ENCODE measurements at regions not wholly inside any gene's neighbourhood (a gene's known extent, or its start where the extent isn't known, plus 50 kb on each side); places are given as distances from the start of the nearest gene placed in this dataset.

DNA sequence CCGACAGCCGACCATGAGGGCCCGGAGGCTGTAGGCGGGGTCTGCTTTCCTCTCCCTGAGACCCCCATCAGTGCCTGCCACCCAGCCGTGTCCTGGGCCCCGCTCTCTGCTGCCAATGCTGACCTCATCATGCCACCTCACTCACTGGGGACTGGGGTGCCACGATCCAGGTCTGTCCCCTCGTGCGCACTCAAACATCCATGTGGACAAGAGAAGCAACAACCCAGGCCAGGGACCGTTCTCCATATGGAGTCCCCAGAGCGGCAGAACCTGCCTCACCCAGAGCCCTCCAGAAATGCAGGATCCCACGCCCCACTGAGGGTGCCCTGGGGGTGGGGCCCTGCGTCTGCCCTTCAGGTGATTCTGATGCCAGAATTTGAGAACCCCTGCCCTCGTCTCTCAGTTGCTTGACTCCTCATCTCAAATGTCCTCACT, 210.0 kb upstream of the PPP2R2D start:
- DNase-seq (ENCODE audit: low read depth) = no peak

DNA sequence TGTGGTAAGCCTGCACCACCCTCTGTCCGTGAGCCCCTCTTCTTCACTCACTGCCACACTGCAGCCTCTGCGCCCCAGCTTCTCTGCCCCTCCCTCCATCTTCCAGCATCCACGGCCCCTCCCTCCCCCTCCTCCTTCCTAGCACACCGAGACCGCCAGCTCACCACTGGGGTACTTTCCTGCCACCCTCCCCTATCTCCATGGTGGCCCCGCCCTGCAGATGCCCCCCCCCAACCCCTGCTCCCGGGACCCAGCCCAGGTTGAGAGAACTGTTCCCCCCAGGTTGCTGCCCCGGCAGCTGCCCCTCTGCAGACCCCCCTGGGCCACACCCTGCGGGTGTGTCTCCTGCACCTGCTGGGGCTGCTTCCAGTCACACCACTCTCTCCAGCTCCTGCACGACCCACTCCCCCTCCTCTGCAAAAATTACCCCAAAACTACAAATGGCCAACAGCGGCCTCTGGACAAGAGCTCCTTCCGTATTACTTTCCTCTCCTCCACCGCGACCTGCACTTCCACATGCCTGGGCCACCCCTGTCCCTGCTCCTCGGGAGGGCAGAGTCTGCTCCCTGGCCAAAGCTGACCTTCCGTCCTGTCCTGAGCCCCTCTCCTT, 209.2 kb upstream of the PPP2R2D start:
- DNase-seq (ENCODE audit: low read depth) = no peak

DNA sequence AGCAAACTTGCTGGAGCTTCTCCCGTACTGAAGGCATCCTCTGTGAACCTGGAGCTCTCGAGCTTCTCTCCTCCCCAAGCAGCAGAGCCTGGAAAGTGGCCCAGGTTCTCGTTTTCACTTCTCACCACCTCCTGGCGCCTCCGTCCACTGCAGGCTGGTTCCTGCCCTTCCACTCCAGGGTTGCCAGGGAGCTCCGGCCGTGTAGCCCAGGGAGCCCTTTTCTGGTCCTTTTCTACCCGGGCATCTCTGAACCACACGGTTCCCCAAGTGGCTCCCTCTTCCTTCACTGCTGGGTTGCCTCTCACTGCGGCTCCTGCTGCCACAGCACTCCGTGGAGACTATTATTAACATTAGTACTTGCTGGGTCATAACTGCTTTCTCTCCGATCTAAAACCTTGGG, 208.6 kb upstream of the PPP2R2D start:
- no peak for DNase-seq (ENCODE audit: low read depth)

GRCh38 chr10:131692686-131693334, 208.0 kb upstream of the PPP2R2D start:
- DNase-seq (ENCODE audit: low read depth) = no peak

DNA sequence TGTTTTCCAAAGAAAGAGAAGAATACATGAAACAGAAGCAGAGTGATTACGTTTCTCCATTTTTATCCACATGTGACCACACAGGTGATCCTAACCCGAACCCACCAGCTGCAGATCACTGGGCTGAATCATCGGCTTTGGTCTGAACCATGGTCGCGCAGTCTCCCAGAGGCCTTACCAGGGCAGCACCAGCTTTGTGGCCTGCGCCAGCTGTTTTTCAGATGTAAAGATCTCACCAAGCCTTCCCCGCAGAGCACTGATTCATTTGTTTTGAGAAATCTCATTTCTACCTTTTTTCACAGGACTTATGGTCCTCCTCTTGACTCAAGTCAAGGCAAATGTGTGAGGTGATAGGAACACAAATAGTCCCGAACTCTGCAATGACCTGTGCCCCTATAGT, 207.0 kb upstream of the PPP2R2D start:
- DNase-seq (ENCODE audit: low read depth) = no peak

GRCh38 chr10:131694168-131694780, 206.5 kb upstream of the PPP2R2D start:
- DNase-seq (ENCODE audit: low read depth) = no peak

GRCh38 chr10:131694781-131695495, 205.9 kb upstream of the PPP2R2D start:
- no peak for DNase-seq (ENCODE audit: low read depth)

DNA sequence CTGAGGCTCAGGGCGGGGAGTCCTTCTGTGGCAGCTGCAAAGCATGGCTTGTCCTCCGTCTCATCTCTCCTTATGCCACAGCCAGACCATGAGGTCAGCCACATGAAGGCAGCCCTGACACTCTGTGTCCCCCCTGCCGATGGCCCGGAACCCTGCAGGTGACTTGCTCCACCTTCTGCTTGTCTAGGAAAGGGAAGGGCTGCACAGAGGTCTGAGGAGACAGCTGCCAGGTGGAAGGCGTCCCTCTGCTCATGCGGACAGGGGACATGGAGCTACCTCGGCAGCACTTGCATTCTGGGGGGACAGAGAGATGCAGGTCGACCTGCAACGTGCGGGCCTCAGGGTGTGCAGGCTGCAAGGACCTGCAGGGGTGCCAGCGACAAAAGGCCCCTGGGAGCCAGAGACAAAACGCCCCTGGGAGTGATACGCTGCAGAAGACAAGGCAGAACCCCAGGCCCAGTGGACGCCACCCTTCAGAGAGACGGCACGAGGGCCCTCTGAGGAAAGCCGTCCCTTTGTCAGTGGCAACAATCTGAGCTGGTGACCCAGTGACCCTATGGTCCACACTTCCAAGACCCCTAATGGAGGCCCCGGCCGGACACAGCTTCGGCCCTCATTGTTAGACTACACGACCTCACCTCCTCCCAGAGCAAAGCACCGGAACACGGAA, 205.2 kb upstream of the PPP2R2D start:
- no peak for DNase-seq (ENCODE audit: low read depth)

- DNase-seq (ENCODE audit: low read depth) = no peak
Observed at GRCh38 chr10:131697476-131698128, 203.2 kb upstream of the PPP2R2D start.

DNA sequence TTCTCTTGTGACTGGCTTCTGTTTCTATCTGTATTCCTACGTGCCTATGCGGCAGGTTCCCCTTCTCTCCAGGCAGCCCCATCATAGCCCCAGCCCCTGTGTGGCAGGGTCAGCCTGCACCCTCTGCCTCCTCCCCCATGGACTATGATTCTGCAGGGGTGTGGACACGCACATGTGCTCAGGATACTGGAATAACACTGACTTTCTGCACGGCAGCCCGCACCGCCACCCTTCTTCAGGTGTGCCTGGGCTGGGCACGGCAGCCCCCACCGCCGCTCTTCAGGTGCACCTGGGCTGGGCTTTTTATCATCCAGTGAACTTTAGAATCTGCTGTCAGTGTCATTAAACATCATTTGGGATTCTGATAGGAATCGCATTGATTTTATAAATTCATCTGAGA, 202.6 kb upstream of the PPP2R2D start:
- no peak for DNase-seq (ENCODE audit: low read depth)

GRCh38 chr10:131698986-131699385, 201.8 kb upstream of the PPP2R2D start:
- DNase-seq (ENCODE audit: low read depth) = no peak

- DNase-seq (ENCODE audit: low read depth) = no peak
Observed at GRCh38 chr10:131700032-131700431, 200.8 kb upstream of the PPP2R2D start.

DNA sequence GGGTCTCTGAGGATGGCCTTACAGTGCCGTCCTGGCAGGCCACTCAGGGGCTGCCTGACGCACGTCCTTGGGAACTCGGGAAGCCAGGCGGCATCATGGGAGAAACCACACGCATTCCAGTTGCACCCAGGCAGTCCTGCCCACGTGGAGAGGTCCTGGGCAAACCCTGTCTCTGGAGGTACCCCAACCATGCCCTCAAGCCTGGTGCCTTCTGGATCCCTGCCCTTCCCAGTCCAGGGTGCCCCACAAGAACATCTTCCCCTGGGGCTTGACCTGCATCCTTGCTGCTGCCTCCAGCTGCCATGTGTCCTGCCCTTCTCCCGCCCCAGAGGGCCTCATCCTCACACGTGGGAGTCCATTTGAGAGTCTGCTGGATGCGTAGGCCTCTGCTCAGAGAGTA, 200.3 kb upstream of the PPP2R2D start:
- DNase-seq (ENCODE audit: low read depth) = no peak

- no peak for DNase-seq (ENCODE audit: low read depth)
Observed at GRCh38 chr10:131701131-131701947, 199.5 kb upstream of the PPP2R2D start.

DNA sequence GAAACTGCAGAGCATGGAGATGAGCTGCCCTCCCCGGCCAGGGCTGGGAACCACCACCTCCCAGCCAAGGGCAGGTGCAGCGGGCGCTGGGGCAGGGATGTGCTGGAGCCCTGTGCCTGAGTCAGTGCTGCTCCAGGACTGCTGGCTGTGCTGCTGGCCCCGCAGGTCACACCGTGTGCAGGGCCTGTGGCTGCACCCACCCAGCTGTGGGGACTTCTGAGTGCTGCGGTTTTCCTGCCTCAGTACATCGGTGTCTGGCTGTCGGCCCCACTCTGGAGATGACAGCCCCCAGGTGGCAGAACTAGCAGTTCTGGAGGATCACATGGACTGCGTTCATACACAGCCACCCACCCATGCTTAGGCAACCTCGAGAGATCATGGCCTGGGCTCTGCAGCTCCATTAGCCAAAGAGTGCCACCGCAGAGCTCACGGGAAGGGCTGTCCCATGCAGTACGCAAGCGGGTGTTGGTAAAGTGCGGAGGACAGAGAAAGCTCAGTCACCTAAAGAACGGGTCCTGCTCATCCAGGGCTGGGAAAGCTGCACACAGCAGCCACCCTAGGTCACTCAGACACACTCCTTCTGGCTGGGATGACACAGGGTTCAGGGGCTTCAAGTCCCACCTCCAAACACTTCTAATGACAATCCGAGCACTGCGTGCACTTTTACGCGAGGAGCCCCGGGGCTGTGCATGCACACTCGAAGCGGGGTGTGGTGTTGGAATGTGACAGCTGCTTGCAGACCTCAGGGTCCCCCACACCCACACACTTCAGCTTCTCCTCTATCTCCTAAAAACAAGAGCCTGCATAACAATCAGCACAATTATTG, 198.1 kb upstream of the PPP2R2D start:
- no peak for DNase-seq (ENCODE audit: low read depth)

DNA sequence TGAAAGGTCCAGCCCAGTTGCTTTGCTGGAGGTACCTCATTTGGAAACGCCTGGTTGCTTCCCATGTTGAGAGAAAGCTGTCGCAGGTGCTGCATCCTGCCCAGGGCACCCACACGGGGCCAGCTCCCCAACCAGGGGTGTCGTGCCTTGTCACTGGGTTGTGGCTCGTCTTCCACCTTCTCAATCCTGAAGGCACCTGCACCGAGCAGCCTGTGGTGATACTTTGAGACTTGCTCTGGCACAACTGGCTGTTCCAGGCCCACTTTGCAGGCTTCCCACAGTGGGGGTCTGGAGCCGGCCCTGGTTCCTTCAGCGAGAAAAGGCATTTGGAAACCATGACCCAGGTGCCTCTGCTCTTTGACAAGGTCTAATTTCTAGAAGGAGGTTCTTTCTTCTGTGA, 197.3 kb upstream of the PPP2R2D start:
- DNase-seq (ENCODE audit: low read depth) = no peak

DNA sequence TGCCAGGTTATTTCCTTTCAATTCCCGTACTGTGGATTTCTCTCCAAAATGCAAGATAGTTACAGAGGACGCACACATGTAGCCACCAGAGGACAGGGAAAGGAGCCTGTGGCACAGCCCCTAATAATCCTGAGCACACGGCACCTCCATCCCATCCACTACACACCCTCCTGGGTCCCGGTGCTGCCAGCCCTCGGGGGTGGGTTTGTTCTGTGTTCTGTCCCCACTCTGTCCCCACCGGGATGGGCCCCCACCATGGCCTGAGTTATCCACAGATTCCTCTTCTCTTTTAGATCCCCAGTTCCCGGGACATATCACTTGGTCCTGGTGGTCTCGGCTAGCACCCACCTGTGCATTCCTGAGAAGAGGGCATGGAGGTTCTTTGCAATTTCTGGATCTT, 196.9 kb upstream of the PPP2R2D start:
- DNase-seq (ENCODE audit: low read depth) = no peak

GRCh38 chr10:131706476-131706875, 194.3 kb upstream of the PPP2R2D start:
- no peak for DNase-seq (ENCODE audit: low read depth)

GRCh38 chr10:131706952-131707351, 193.9 kb upstream of the PPP2R2D start:
- DNase-seq (ENCODE audit: low read depth) = no peak

GRCh38 chr10:131708225-131708880, 192.5 kb upstream of the PPP2R2D start:
- DNase-seq (ENCODE audit: low read depth) = no peak

All from stimulated activated CD8-positive, alpha-beta memory T cell treated with anti-CD3 and anti-CD28 coated beads, Interleukin-12 subunit alpha, Interleukin-12 subunit beta, amount 100 ng/mL, for 1 hour (primary cell).